GM06990 (cell line): ENCODE measurements at regions not wholly inside any gene's neighbourhood (a gene's known extent, or its start where the extent isn't known, plus 50 kb on each side); places are given as distances from the start of the nearest gene placed in this dataset.

Experiments used
- DNase-seq: peaks from one replicate; pipeline ENCODE4 v3.0.0-alpha.2; 2011; ENCODE audit not compliant: insufficient read length; ENCODE audit errors: extremely low read depth
- H3K27me3 ChIP-seq: replicated peaks from 2 replicates; pipeline ENCODE4 v1.6.0; 2011; ENCODE audit warnings: low read length; ENCODE audit not compliant: control insufficient read depth, insufficient read depth
- H3K36me3 ChIP-seq: 2 replicates; pipeline ENCODE4 v1.5.1; 2011; ENCODE audit warnings: low read length; ENCODE audit not compliant: control insufficient read depth, insufficient read depth
- H3K4me3 ChIP-seq: replicated peaks from 2 replicates; pipeline ENCODE4 v1.5.1; 2011; ENCODE audit warnings: low read depth, mild to moderate bottlenecking, control low read depth, low read length
- CTCF ChIP-seq: IDR thresholded peaks from 2 replicates; pipeline ENCODE4 v1.5.1; 2011; ENCODE audit warnings: low read length, control low read depth, mild to moderate bottlenecking, inconsistent platforms; ENCODE audit not compliant: insufficient read depth, poor library complexity, severe bottlenecking

GRCh38 chr6:137944793-137945498 is 77.9 kb downstream of the TNFAIP3 start:
- no peaks in the 10 kb centered on the region for H3K27me3 ChIP-seq
- no peak overlapping the region for H3K4me3 ChIP-seq
- no peaks in the 10 kb centered on the region for H3K36me3 ChIP-seq
- peak; percentile 63 for TF ChIP-seq CTCF
- DNase-seq: no peak

- no peaks in the 10 kb centered on the region for H3K36me3 ChIP-seq
- no peak for TF ChIP-seq CTCF
- DNase-seq: no peak
- H3K27me3 ChIP-seq: no peaks in the 10 kb centered on the region
- H3K4me3 ChIP-seq: no peak overlapping the region
Observed at GRCh38 chr6:137949686-137950390, 82.8 kb downstream of the TNFAIP3 start.

GRCh38 chr6:137950581-137950980 is 83.5 kb downstream of the TNFAIP3 start:
- Histone ChIP-seq H3K36me3 (no peaks in the 10 kb centered on the region), H3K27me3 (no peaks in the 10 kb centered on the region), H3K4me3 (no peak overlapping the region; the same call in 1 of the 2 replicates)
- no peak for TF ChIP-seq CTCF
- DNase-seq: no peak

GRCh38 chr6:137951064-137951597 is 84.1 kb downstream of the TNFAIP3 start:
- no peaks in the 10 kb centered on the region for H3K27me3 ChIP-seq
- TF ChIP-seq CTCF: peak; percentile 42
- no peak for DNase-seq
- no peaks in the 10 kb centered on the region for H3K36me3 ChIP-seq
- H3K4me3 ChIP-seq: no peak overlapping the region

GRCh38 chr6:137952247-137952646 is 85.2 kb downstream of the TNFAIP3 start:
- no peaks in the 10 kb centered on the region for H3K36me3 ChIP-seq
- no peak for DNase-seq
- H3K27me3 ChIP-seq: no peaks in the 10 kb centered on the region
- no peak overlapping the region for H3K4me3 ChIP-seq
- TF ChIP-seq CTCF: no peak
